SK-N-SH (cell line): ENCODE measurements at regions not wholly inside any gene's neighbourhood (a gene's known extent, or its start where the extent isn't known, plus 50 kb on each side); places are given as distances from the start of the nearest gene placed in this dataset.

Experiments used
- EZH2phosphoT487 ChIP-seq: fragments of 200-600 bp; sonication (generic); IDR thresholded peaks from 2 replicates; pipeline ENCODE4 v1.6.1; 2017; ENCODE audit warnings: low read depth, mixed run types, mild to moderate bottlenecking, antibody characterized with exemption, moderate library complexity, borderline replicate concordance
- RFX5 ChIP-seq: IDR thresholded peaks from 2 replicates; pipeline ENCODE4 v1.6.1; 2012; ENCODE audit warnings: mild to moderate bottlenecking, improper control_type of control experiment, low read length
- TF ChIP-seq, protein P1 (sequence below): IDR thresholded peaks from 2 replicates; pipeline ENCODE4 v1.4.0; 2012; ENCODE audit warnings: low read depth
- TF ChIP-seq, protein P2 (sequence below): fragments of 200-600 bp; sonication (generic); IDR thresholded peaks from 2 replicates; pipeline ENCODE4 v1.6.1; 2017; ENCODE audit warnings: antibody characterized with exemption, mild to moderate bottlenecking, moderate library complexity

DNA sequence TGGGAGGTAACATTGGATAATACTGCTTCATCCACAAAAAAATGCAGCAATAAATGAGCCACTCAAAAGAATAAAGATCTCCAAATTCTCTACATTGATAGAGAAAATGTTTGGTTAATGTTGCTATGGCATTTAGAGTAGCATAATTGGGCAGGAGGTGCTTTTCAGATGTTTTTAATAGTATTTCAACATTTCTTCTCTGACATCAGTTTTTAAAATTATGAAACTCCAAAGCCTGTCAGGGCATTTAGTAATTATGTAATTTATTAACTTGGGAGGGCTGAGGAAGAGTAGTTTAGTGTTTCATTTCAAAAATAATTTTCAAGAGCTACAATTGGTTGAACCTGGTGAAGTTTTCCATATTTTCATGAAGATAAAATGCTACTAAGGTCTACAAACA, 211.3 kb upstream of the INTU start:
- TF ChIP-seq, protein P1, sequence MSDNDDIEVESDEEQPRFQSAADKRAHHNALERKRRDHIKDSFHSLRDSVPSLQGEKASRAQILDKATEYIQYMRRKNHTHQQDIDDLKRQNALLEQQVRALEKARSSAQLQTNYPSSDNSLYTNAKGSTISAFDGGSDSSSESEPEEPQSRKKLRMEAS = no peak
- no peak for TF ChIP-seq EZH2phosphoT487
- no peak for TF ChIP-seq RFX5
- TF ChIP-seq, protein P2, sequence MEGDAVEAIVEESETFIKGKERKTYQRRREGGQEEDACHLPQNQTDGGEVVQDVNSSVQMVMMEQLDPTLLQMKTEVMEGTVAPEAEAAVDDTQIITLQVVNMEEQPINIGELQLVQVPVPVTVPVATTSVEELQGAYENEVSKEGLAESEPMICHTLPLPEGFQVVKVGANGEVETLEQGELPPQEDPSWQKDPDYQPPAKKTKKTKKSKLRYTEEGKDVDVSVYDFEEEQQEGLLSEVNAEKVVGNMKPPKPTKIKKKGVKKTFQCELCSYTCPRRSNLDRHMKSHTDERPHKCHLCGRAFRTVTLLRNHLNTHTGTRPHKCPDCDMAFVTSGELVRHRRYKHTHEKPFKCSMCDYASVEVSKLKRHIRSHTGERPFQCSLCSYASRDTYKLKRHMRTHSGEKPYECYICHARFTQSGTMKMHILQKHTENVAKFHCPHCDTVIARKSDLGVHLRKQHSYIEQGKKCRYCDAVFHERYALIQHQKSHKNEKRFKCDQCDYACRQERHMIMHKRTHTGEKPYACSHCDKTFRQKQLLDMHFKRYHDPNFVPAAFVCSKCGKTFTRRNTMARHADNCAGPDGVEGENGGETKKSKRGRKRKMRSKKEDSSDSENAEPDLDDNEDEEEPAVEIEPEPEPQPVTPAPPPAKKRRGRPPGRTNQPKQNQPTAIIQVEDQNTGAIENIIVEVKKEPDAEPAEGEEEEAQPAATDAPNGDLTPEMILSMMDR = no peak
